Muscle layer of colon (tissue), 2 donors: ENCODE measurements at regions not wholly inside any gene's neighbourhood (a gene's known extent, or its start where the extent isn't known, plus 50 kb on each side); places are given as distances from the start of the nearest gene placed in this dataset.
A peak's percentile ranks its signal among the peaks of the same experiment; 100 is the strongest.

Source experiments
- H3K27ac ChIP-seq: one replicate; pipeline ENCODE4 v1.7.0; 2013; ENCODE audit warnings: low read depth, mild to moderate bottlenecking, low read length, moderate library complexity
- H3K27me3 ChIP-seq, 2 donors: one replicate each; pipeline ENCODE4 v1.7.0; 2013; ENCODE audit warnings: low read length in 2 of 2, mild to moderate bottlenecking in 2 of 2; ENCODE audit not compliant: insufficient read depth in 2 of 2, control insufficient read depth in 1 of 2
- H3K36me3 ChIP-seq: one replicate; pipeline ENCODE4 v1.7.0; 2013; ENCODE audit warnings: mild to moderate bottlenecking, low read length; ENCODE audit not compliant: insufficient read depth
- H3K4me1 ChIP-seq: one replicate; pipeline ENCODE4 v1.7.0; 2013; ENCODE audit warnings: mild to moderate bottlenecking, low read length; ENCODE audit not compliant: insufficient read depth
- H3K4me3 ChIP-seq, 2 donors: one replicate each; pipeline ENCODE4 v1.7.0; 2013; ENCODE audit warnings: low read length in 2 of 2, low read depth in 1 of 2, mild to moderate bottlenecking in 1 of 2, moderate library complexity in 1 of 2
- H3K9ac ChIP-seq: one replicate; pipeline ENCODE4 v1.7.0; 2013; ENCODE audit warnings: low read length
- H3K9me3 ChIP-seq: one replicate; pipeline ENCODE4 v1.7.0; 2013; ENCODE audit warnings: mild to moderate bottlenecking, low read length
- donor health status: abdominal sarcoma.
- donor health status: Adenocarcinoma of cecum.

DNA sequence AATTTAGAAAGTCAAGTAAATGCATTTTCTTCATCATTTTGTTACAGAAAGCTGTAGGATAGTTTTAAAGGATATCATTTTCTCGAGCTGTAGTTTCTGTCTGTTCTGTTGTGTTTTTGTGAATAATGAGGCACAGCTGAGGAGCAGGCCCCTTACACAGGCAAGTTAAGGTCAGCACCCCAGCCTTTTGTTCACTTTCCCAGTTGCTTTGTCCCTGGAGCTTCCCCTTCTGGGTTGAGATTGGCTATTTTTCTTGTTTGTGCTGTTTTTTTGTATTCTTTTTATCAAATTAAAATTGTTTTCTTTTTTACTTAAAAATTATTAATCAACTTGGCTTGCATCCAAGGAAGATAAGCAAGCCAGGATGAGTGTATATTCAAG lies 213.8 kb upstream of the ACTBL2 start:
- Histone ChIP-seq H3K9ac (no peak overlapping the region), H3K36me3 (no peaks in the 10 kb centered on the region), H3K27me3 (no peaks in the 10 kb centered on the region), H3K27ac (peak overlapping the region; percentile 9), H3K9me3 (no peaks in the 10 kb centered on the region), H3K4me3 (no peak overlapping the region), H3K4me1 (peaks cover 15% of the 10 kb centered on the region)

DNA sequence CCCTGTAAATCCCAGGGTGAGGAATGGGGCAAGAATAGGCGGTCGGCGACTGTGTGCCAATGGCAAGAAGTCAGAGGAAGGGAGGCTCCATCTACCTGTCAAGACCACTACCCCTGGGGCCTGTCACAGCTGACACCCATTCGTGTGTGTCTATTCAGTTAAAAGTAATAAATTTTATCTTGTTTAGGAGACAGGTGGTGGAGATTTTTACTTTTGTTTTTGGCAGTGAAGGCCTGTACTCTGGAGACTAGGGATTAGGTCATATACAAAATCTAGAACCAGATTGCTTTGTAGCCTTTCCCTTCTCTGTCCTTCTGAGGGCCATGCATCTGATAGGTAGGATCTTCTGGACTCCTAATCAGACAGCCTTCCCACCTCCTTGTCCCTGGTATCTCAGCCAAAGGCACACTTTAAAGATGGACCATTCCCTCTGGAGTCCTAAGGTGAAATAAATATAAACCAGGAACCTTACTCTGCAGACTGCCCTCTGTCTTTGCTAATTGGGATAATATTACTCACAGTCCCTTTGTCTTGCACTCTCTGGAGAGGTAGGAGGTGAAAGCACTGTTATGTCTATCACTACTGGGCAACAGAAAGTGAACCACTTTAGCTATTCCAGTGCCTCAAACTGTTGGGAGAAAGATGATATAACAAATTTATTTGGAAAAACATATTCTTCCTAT lies 213.2 kb upstream of the ACTBL2 start:
- no peak overlapping the region for H3K9ac ChIP-seq

DNA sequence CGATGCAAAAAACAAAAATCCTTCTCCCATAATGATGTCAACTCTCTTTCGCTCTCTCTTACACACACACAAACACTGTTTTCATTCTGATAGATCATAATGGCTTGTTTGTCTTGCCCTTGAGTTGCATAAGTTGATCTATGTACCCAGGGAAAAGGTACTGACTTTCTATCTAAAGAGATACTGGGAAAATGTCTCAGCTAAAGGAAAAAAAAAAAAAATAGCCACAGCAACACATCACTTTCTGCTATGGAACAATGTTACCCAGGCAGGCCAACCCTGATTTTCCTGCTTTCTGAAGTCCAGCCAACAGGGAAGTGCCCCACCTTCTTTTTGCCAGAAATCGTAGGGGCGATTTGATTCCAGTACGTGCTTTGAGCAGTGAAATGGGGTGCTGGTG lies 212.6 kb upstream of the ACTBL2 start:
- H3K36me3 ChIP-seq = no peaks in the 10 kb centered on the region
- no peaks in the 10 kb centered on the region for H3K9me3 ChIP-seq
- H3K4me3 ChIP-seq = no peak overlapping the region
- H3K27ac ChIP-seq = no peak overlapping the region
- H3K27me3 ChIP-seq = no peaks in the 10 kb centered on the region
- peaks cover 15% of the 10 kb centered on the region for H3K4me1 ChIP-seq
- H3K9ac ChIP-seq = no peak overlapping the region

More for the DNA sequence above, 213.2 kb upstream of the ACTBL2 start:
- Histone ChIP-seq H3K4me1 (peaks cover 15% of the 10 kb centered on the region), H3K27me3 (no peaks in the 10 kb centered on the region), H3K36me3 (no peaks in the 10 kb centered on the region), H3K4me3 (no peak overlapping the region), H3K9me3 (no peaks in the 10 kb centered on the region), H3K27ac (no peak overlapping the region)

DNA sequence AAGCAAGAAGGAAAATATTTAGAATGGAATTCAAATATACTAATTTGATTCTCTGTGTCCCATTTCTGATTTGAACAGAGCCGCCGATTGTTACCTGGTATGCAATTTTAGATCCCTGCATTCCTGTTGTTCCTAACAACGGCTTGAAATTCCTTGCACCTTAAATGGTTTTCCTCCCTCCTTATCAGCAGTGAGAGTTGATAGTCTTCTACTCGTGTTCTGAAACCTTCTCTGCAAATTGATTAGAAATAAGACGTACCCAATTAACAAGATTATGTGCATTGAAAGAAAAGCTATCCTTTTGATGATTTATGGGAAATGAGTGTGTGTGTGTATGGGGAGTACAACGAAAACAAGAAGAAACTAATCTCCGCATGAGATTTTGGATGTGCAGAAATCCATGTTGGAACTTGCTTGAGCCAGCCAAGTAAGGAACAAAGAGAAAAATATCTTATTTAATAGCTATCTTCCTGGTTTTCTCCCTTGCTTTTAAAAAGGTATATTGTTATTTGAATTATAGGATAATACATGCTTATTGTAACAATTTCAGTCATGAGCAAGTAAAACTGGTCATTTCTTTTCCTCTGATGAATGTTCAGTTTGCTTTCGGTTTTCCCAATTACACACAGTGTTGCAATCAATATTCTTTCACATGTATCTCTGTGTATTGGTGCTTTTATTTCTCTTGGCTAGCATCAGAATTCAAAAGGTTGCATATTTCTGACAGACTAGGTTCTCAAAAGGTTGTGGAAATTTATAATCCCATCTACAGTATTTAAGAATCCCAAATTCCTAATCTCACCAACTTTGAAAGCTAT lies 211.1 kb upstream of the ACTBL2 start:
- H3K4me1 ChIP-seq = peaks cover 15% of the 10 kb centered on the region
- H3K9me3 ChIP-seq = no peaks in the 10 kb centered on the region
- no peak overlapping the region for H3K9ac ChIP-seq
- no peak overlapping the region for H3K27ac ChIP-seq
- H3K4me3 ChIP-seq = no peak overlapping the region
- no peaks in the 10 kb centered on the region for H3K36me3 ChIP-seq
- no peaks in the 10 kb centered on the region for H3K27me3 ChIP-seq

DNA sequence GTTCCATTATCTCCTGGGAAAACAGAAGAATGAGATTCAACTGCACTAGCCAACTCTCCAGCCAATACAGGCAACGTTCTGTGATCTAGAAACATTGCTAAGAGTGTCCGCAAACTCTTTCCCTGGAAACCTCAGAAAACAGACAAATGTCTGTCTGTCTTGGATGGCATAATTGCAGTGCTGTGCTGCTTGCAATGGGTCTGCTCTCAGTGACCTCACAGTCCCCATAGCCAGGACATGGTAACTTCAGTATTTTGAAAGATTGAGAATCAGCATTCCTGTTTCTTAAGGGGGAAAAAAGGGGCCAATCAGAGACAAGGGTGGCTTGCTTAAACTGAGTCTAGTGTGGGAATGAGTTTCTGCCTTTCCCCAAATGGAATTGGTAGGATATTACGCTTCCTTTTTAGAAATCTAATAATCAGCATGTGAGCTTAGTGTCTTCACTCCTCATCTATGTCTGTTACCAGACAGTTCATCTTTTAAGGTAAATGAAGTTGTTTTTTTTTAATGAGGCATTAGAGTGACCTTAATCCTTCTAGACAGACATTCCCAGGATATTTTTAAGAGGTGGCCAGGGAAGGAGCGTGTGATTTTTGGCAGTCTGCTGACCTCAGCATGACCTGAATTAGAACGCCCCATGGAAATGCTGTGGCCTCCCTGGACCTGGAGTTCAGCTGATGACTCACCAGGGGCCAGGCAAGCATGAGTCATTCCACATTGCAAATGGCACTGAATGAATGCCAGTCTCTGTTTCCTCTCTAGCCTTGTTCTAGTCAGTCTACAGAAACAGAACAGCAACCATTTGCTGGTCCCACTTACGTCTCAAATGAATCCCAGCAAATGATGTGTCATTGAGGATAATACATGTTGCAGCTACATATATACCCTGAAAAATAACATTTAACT lies 210.2 kb upstream of the ACTBL2 start:
- H3K9me3 ChIP-seq = no peaks in the 10 kb centered on the region
- H3K9ac ChIP-seq = no peak overlapping the region
- H3K27ac ChIP-seq = no peak overlapping the region
- peaks cover 14% of the 10 kb centered on the region for H3K4me1 ChIP-seq
- H3K4me3 ChIP-seq = no peak overlapping the region
- H3K36me3 ChIP-seq = no peaks in the 10 kb centered on the region
- no peaks in the 10 kb centered on the region for H3K27me3 ChIP-seq

DNA sequence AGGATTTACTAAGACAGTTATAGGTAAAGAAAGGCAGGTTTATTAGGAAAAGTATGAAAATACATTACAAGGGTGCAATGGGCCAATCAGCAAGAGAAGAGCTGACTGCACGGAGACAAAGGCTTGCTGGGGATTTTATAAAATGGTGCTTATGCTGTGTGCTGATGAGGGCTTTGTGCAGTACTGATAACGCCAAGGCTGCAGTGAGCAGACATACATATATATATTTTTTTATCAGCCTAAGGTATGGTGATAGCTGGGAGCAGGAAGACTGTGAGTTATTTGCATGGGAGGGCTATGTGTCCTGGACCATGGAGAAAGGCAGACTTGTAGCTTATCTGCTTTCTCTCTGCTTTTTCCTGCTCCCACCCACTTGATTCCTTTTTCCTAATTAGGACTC lies 208.1 kb upstream of the ACTBL2 start:
- H3K9ac ChIP-seq = no peak overlapping the region
- peaks cover 8% of the 10 kb centered on the region for H3K4me1 ChIP-seq
- no peak overlapping the region for H3K4me3 ChIP-seq
- H3K9me3 ChIP-seq = no peaks in the 10 kb centered on the region
- no peaks in the 10 kb centered on the region for H3K27me3 ChIP-seq
- H3K27ac ChIP-seq = no peak overlapping the region
- no peaks in the 10 kb centered on the region for H3K36me3 ChIP-seq

DNA sequence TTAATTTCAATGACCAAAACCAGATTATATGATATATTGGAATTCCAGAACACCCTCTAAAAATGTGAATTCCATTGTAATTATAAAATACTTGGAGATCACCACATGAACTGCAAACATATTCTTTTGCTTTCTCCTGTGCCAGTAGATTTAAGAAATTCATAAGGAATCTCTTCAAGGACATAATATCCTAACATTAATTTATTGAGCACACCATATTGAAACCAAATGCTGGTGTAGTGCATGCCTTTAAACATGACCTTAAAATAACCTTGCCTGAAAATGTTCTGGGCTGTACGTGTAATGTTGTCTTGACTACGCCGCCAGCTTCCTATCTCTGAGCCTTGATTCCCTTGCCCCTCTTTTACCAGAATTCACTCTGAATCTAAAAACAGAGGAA lies 205.0 kb upstream of the ACTBL2 start:
- no peaks in the 10 kb centered on the region for H3K9me3 ChIP-seq
- H3K4me1 ChIP-seq = no peaks in the 10 kb centered on the region
- no peaks in the 10 kb centered on the region for H3K27me3 ChIP-seq
- H3K4me3 ChIP-seq = no peak overlapping the region
- H3K27ac ChIP-seq = no peak overlapping the region
- H3K36me3 ChIP-seq = no peaks in the 10 kb centered on the region
- no peak overlapping the region for H3K9ac ChIP-seq

DNA sequence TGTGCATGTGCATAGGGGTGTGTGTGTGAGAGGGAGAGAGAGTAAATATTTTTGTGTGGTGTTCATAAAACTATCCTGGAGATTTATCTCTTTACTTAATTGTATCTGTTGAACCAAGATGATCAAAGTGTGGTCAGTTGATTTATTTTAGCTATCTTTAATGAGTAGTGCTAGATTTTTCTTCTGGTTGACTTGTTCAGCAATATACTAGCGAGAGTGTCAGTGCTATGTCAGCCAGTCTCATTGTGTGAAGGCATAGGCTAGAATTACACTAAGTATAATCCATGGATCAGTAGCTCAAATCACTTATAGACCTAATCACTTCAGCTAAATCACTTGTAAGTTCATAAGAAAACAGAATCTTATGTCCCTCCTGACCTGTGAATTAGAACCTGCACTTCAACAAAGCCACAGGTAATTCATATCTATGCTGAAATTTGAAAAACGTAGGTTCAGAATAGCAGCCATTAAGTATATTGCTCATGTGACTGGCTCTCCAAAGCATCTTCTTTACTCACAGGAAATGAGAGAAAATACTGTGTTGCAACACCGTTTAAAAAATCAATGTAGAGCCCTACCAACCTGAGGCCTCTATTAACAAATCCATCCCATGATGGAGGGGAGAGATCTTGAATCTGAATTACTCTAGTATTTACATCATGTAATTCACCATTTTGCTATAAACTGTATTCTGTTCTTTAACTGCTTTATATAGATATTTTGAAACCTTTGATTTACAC lies 203.1 kb upstream of the ACTBL2 start:
- Histone ChIP-seq H3K36me3 (no peaks in the 10 kb centered on the region), H3K27ac (no peak overlapping the region), H3K9ac (no peak overlapping the region), H3K27me3 (no peaks in the 10 kb centered on the region), H3K4me3 (no peak overlapping the region), H3K9me3 (no peaks in the 10 kb centered on the region), H3K4me1 (no peaks in the 10 kb centered on the region)

DNA sequence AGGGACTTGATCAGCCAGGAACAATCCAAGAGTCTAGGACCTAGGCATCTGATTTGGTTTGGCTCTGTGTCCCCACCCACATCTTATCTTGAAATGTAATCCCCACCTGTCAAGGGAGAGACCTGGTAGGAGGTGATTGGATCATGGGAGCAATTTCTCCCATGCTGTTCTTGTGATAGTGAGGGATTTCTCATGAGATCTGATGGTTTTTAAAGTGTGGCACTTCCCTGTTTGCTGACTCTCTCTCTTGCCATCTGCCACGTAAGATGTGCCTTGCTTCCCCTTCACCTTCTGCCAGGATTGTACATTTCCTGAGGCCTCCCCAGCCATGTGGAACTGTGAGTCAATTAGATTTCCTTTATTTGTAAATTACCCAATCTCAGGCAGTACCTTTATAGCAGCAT lies 201.7 kb upstream of the ACTBL2 start:
- Histone ChIP-seq H3K9ac (no peak overlapping the region), H3K36me3 (no peaks in the 10 kb centered on the region), H3K27me3 (no peaks in the 10 kb centered on the region), H3K27ac (no peak overlapping the region), H3K4me3 (no peak overlapping the region), H3K9me3 (no peaks in the 10 kb centered on the region), H3K4me1 (no peaks in the 10 kb centered on the region)

DNA sequence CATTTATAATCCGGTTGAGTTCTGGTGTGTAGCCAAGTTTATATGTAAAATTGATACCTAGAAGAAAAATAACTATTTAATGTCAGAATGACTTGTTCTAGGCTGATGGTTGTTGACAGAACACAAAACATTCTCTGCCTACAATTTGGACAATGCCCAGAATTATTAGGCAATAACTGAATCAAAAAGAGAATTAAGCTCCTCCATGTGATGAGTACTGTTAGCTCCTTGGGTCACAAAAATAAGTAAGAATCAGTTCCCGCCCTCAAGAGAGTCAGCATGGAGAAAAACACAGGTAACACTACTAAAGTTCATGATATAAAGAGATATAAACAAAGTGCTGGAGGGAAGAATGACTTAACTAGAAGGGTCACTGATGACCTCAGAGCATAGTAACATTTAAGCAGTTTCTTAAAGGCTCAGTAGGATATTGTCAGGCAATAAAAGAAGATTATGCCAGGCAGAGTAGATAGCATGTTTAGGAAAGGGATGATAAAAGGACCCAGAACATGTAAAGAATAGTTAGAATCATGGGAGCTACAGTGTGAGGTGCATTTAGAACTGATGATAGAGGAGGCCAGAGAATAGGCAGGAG lies 200.5 kb upstream of the ACTBL2 start:
- Histone ChIP-seq H3K9me3 (no peaks in the 10 kb centered on the region), H3K4me3 (no peak overlapping the region), H3K4me1 (no peaks in the 10 kb centered on the region), H3K36me3 (no peaks in the 10 kb centered on the region), H3K27ac (no peak overlapping the region), H3K9ac (no peak overlapping the region), H3K27me3 (no peaks in the 10 kb centered on the region)
